GM18520 (cell line): ENCODE measurements at regions not wholly inside any gene's neighbourhood (a gene's known extent, or its start where the extent isn't known, plus 50 kb on each side); places are given as distances from the start of the nearest gene placed in this dataset.
"Not testable (repeated sequence)": the region's sequence is repeated elsewhere in the genome, so short reads cannot be mapped to it uniquely, and the experiment has no call there.

Experiments
- ATAC-seq: cut with Tn5 transposase; IDR thresholded peaks from one replicate; pipeline ENCODE4 v1.9.1; 2021; ENCODE audit not compliant: unreplicated experiment

DNA sequence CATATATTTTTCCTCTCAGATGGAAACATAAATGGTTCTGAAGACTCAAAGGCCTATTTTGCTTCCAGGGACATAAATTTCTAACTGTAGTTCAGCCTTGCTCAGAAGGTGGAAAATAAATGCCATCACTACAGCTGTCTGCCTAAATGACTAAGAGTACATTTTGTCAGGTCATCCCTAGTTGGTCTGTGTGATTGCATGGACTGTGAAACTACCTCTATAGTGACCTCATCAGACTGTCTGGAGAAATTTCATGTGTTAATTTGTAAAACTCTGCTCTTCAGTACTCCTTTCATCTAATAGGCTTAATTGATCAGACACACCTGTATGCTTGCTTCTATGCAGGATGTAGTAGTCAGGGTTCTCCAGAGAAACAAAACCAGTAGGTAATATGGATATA lies 886.9 kb downstream of the AMY1C start:
- ATAC-seq: no peak

GRCh38 chr1:104646233-104646632 lies 896.5 kb downstream of the AMY1C start:
- no peak for ATAC-seq

DNA sequence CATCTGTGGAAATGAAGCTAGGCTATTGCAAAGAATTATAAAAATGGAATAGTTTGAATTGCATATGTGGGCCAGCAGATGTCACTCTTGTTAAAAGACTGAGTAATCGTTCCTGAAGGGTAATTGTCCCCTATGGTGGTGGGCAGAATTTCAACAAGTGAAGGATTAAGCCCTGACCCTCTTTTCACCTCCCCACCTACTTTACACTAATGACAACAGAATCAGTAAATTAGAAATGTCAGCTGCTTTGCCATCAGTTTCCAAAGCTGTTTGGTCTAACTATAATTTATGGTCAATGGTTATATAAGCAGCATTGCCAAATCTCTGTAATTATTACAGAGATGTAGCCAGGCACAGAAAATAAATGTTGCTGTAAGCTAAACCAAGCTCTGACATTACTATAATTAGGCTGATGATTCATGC lies 898.6 kb downstream of the AMY1C start:
- no peak for ATAC-seq

DNA sequence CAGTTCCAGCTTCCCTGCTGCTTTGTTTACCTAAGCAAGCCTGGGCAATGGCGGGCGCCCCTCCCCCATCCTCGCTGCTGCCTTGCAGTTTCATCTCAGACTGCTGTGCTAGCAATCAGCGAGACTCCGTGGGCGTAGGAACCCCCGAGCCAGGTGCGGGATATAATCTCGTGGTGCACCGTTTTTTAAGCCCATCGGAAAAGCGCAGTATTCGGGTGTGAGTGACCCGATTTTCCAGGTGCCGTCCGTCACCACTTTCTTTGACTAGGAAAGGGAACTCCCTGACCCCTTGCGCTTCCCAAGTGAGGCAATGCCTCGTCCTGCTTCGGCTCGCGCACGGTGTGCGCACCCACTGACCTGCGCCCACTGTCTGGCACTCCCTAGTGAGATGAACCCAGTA lies 914.7 kb downstream of the AMY1C start:
- ATAC-seq: not testable (repeated sequence)

GRCh38 chr1:104665300-104665699 lies 915.6 kb downstream of the AMY1C start:
- ATAC-seq: no peak

- no peak for ATAC-seq
These were observed 922.1 kb downstream of the AMY1C start for GRCh38 chr1:104671684-104672353.

- no peak for ATAC-seq
These were observed 949.7 kb downstream of the AMY1C start for GRCh38 chr1:104699433-104699832.

- ATAC-seq: no peak
These were observed 953.0 kb downstream of the AMY1C start for GRCh38 chr1:104702731-104703130.

- no peak for ATAC-seq
These were observed 957.0 kb downstream of the AMY1C start for GRCh38 chr1:104706631-104707147.

- no peak for ATAC-seq
These were observed 969.1 kb downstream of the AMY1C start for GRCh38 chr1:104718752-104719151.

DNA sequence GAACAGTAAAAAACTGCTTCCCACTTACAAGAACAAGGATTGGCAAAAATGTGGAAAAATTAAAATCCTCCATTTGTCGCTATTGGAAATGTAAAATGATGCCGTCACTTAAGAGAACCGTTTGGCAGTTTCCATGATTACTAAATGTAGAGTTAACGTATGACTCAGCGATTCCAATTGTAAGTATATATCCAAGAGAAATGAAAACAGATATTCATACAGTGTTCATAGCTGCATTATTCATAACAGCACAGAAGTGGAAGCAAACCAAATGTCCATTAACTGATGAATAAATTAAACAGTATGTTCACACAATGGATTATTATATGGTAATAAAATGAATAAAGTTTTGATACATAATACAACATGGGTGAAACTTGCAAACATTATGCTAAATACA lies 971.0 kb downstream of the AMY1C start:
- ATAC-seq: no peak

GRCh38 chr1:104726917-104727316 lies 977.2 kb downstream of the AMY1C start:
- ATAC-seq: no peak

DNA sequence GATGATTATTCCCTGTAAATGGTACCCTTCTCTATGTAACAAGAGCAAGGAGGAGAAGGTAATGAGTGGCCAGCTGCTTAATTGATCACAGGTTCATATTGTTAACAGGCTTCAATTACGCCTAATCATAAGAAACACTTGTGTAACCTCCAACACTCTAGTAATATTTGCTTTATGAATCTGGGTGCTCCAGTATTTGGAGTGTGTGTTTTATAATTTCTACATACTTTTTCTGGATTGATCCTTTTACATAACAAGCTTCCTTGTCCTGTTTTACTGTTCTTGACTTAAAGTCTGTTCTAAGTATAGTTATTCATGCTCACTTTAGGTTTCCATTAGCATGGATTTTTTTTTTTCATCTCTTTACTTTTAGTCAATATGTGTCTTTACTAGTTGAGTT lies 984.2 kb downstream of the AMY1C start:
- ATAC-seq: no peak

- ATAC-seq: no peak
These were observed 996.2 kb downstream of the AMY1C start for GRCh38 chr1:104745875-104746274.

DNA sequence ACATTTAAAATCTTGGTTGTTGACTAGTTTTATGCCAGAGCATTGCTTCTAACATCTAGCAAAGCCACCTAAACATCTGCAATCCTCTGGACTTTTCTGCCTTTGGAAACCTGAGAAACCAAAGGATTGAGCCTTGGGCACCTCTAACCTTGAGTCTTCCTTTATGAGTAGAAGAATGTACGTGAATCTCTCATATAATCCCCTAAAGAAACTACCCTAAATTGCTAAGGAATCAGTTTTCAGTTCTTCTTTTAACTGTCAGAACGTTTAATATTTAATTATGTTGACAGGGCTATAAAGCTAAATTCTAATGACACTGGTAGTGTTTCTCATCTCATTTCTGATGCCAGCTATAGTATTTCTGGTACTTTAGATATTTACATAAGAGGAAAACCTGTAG lies 997.3 kb downstream of the AMY1C start:
- ATAC-seq: no peak

GRCh38 chr1:104760017-104760416 lies 1010.3 kb downstream of the AMY1C start:
- ATAC-seq: peak; percentile 88

GRCh38 chr1:104761961-104762570 lies 1012.4 kb downstream of the AMY1C start:
- no peak for ATAC-seq

DNA sequence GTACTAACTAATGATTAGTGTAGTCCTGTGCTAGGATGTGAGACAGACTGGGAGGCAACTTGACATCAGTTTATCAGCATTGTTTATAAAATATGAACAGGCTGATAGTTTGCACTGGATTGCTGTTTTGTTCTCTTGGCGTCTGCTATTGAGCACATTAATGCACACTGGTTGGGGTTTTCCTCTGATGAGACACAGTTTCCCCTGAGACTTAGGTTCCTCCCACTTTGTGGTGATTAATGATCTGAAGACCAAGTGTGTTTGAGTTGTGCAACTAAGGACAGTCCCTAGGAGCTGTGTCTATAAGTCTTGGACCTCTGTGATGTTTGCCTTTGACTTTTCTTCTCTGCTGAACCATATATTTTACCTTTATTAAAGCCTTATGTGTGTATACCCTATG lies 1015.4 kb downstream of the AMY1C start:
- ATAC-seq: peak; percentile 90

DNA sequence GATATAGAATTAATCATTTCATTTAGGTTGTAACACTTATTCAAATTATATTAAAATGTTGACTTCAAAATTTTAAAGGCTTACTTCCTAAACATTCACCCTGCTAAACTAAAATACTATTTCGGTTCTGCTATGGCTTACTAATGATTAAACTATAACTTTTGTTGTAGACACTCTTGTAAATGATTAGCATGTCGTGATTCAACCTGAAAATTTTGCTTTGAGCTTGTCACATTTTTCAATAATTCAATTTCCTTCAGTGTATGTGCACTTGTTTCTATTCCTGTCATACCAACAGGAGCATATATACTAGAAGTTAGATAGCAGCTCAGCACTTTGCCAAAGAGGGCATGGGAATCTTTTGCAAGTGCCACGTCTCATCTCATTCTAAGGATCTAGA lies 1018.8 kb downstream of the AMY1C start:
- peak; percentile 48 for ATAC-seq

GRCh38 chr1:104780470-104781078 lies 1030.9 kb downstream of the AMY1C start:
- no peak for ATAC-seq

GRCh38 chr1:104785575-104786187 lies 1036.0 kb downstream of the AMY1C start:
- no peak for ATAC-seq
